Coronary artery (tissue), 2 donors: ENCODE measurements at regions not wholly inside any gene's neighbourhood (a gene's known extent, or its start where the extent isn't known, plus 50 kb on each side); places are given as distances from the start of the nearest gene placed in this dataset.
A peak's percentile ranks its signal among the peaks of the same experiment; 100 is the strongest.
"Not testable (repeated sequence)": the region's sequence is repeated elsewhere in the genome, so short reads cannot be mapped to it uniquely, and the experiment has no call there.

Experiments
- DNase-seq: peaks from one replicate; pipeline ENCODE4 v3.0.0-alpha.2; 2017; ENCODE audit warnings: low spot score
- H3K27ac ChIP-seq, 2 donors: fragments of 200-600 bp; sonication (generic); one replicate each; pipeline ENCODE4 v1.5.1; 2016 to 2019
- H3K4me3 ChIP-seq: fragments of 200-600 bp; sonication (generic); 2 replicates; pipeline ENCODE4 v1.5.1; 2016; ENCODE audit warnings: mild to moderate bottlenecking, moderate library complexity
- CTCF ChIP-seq: fragments of 200-600 bp; sonication (generic); IDR thresholded peaks from one replicate; pipeline ENCODE4 v1.5.1; 2019; ENCODE audit warnings: antibody characterized with exemption

GRCh38 chr16:85285681-85286065 is 173.4 kb upstream of the CIBAR2 start:
- H3K27ac ChIP-seq: peak overlapping the region in 1 of 2 donors; percentile 63
- no peak for DNase-seq
- no peak for TF ChIP-seq CTCF
- H3K4me3 ChIP-seq: peak overlapping the region; percentile 43

GRCh38 chr16:85286066-85286831 is 174.0 kb upstream of the CIBAR2 start:
- Histone ChIP-seq H3K4me3 (peak overlapping the region; percentile 43), H3K27ac (peak overlapping the region in 1 of 2 donors; percentile 70)
- TF ChIP-seq CTCF: no peak
- DNase-seq: peak; percentile 89

GRCh38 chr16:85286951-85287814 is 174.9 kb upstream of the CIBAR2 start:
- no peak for DNase-seq
- no peak for TF ChIP-seq CTCF
- Histone ChIP-seq H3K27ac (peak overlapping the region in 1 of 2 donors; percentile 70), H3K4me3 (peak overlapping the region; percentile 43)

GRCh38 chr16:85287815-85288109 is 175.5 kb upstream of the CIBAR2 start:
- not testable (repeated sequence) for H3K4me3 ChIP-seq, DNase-seq
- peak overlapping the region in 1 of 2 donors; percentile 70 for H3K27ac ChIP-seq

GRCh38 chr16:85288341-85288868 is 176.1 kb upstream of the CIBAR2 start:
- Histone ChIP-seq H3K4me3 (no peak overlapping the region), H3K27ac (no peak overlapping the region)
- DNase-seq: no peak
- no peak for TF ChIP-seq CTCF

- Histone ChIP-seq H3K27ac (no peak overlapping the region), H3K4me3 (no peak overlapping the region)
- no peak for TF ChIP-seq CTCF
- no peak for DNase-seq
Observed at GRCh38 chr16:85288869-85289660, 176.8 kb upstream of the CIBAR2 start.
